ENCODE measurements at regions not wholly inside any gene's neighbourhood (a gene's known extent, or its start where the extent isn't known, plus 50 kb on each side); places are given as distances from the start of the nearest gene placed in this dataset.
A peak's percentile ranks its signal among the peaks of the same experiment; 100 is the strongest.

DNA sequence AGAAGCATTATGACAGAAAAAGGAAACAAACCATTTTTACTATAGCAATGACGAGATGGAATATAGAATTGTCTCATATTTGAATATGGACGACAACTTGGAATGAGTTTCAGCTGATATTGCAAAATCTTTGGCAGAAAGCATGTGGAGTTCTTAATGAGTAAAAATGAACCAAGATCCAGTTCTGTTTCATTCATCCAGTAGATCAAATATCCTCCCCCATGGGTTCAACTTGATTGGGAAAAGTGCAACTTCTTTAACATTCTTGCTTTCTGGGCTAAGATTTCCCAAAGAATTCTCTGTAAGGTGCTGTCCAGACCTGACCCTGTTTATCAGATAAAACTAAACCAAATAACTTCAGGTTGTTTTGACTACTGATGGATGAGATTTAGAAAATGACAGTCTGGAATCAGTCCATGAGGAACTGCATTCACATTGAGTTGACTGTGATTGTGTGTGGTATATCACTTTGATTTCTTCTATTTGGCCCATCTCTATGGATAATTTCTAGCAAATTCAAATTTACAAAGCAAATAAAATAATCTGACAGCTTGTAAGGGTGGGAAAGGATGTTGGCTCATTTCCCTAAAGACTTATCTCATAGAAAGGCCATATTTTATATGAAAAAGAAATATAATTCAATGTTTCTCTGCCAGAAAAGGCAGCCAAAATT lies 267.4 kb downstream of the ADAMTS20 start:
- TF ChIP-seq, protein P1, sequence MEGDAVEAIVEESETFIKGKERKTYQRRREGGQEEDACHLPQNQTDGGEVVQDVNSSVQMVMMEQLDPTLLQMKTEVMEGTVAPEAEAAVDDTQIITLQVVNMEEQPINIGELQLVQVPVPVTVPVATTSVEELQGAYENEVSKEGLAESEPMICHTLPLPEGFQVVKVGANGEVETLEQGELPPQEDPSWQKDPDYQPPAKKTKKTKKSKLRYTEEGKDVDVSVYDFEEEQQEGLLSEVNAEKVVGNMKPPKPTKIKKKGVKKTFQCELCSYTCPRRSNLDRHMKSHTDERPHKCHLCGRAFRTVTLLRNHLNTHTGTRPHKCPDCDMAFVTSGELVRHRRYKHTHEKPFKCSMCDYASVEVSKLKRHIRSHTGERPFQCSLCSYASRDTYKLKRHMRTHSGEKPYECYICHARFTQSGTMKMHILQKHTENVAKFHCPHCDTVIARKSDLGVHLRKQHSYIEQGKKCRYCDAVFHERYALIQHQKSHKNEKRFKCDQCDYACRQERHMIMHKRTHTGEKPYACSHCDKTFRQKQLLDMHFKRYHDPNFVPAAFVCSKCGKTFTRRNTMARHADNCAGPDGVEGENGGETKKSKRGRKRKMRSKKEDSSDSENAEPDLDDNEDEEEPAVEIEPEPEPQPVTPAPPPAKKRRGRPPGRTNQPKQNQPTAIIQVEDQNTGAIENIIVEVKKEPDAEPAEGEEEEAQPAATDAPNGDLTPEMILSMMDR (IDR thresholded peaks at IDR 0.05; ENCODE audit: low read depth, low read length): no peak
- Histone ChIP-seq H3K9me3 (ENCODE audit: low read depth) (no peaks in the 10 kb centered on the region), H3K27me3 (no peaks in the 10 kb centered on the region), H3K4me3 (no peak overlapping the region), H3K4me1 (ENCODE audit: low read depth) (peaks cover 33% of the 10 kb centered on the region), H3K36me3 (no peaks in the 10 kb centered on the region), H3K27ac (no peak overlapping the region)
- DNase-seq (ENCODE audit: low read depth in 1 of 2, low spot score in 1 of 2): peak in 1 of 2 donors; percentile 47

DNA sequence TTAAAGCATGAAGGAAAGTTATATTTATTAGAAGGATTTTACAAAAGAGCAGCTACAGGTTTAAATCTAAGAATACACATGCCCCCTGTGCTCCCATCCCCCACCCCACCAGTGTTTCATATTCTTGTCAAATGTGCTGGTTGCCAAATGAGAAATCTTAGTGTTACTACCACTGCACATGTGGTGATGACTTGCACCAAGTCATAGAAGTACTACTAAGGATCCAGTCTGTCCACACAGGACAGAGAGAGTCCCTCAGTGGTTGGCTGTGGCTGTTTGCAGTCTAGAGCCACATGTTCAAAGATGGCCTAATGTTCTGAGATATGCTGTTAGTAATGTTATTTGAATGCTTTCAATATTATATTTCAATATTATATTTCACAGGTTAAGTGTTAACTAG lies 268.8 kb downstream of the ADAMTS20 start:
- H3K27ac ChIP-seq: no peak overlapping the region
- H3K27me3 ChIP-seq: no peaks in the 10 kb centered on the region
- H3K4me3 ChIP-seq: no peak overlapping the region
- no peaks in the 10 kb centered on the region for H3K36me3 ChIP-seq
- TF ChIP-seq, protein P1 (IDR thresholded peaks at IDR 0.05; ENCODE audit: low read depth, low read length): no peak
- no peak for DNase-seq (ENCODE audit: low read depth in 1 of 2, low spot score in 1 of 2)
- H3K4me1 ChIP-seq (ENCODE audit: low read depth): peaks cover 28% of the 10 kb centered on the region
- H3K9me3 ChIP-seq (ENCODE audit: low read depth): no peaks in the 10 kb centered on the region

DNA sequence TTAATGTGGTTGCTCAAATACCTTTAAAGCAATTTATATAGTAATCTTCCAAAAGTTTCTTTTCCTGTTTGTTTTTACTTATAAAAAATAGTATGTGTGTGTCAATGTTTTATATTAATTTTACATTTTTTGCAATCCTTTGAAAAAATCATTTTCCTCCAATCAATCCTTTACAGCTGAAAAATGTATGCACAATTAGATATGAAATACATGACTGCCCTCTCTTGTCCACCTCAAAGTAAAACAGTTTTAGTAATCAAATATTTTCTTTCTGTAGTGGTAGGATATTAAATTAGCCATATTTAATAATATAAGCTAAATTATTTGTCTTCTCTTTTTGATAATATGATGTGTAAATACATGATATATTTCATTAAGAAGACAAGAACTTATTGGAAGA lies 269.9 kb downstream of the ADAMTS20 start:
- DNase-seq (ENCODE audit: low read depth in 1 of 2, low spot score in 1 of 2): peak; percentile 34 to 73
- H3K4me1 ChIP-seq (ENCODE audit: low read depth): peaks cover 19% of the 10 kb centered on the region
- no peaks in the 10 kb centered on the region for H3K9me3 ChIP-seq (ENCODE audit: low read depth)
- no peak overlapping the region for H3K4me3 ChIP-seq
- TF ChIP-seq, protein P1 (IDR thresholded peaks at IDR 0.05; ENCODE audit: low read depth, low read length): peak; percentile 53
- H3K27ac ChIP-seq: no peak overlapping the region
- H3K36me3 ChIP-seq: no peaks in the 10 kb centered on the region
- no peaks in the 10 kb centered on the region for H3K27me3 ChIP-seq

DNA sequence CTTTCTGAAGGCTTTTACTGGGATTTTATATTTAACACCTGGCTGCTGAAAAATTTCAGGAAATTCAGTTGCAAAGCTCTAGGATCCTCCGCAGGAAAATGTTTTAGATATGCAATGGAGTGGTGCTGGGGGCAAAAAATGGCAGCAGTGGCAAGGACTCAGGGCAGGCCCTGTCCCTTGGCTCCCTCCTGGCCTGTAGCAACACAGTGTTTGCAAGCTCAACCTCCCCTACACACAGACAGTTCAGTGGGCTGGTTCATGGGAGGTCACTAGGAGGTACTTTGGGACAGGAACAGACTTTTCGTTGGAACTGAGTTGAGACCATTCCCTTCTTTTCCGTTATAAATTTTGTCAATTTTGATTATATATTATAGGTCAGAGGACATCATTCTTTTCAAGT lies 270.4 kb downstream of the ADAMTS20 start:
- H3K4me3 ChIP-seq: no peak overlapping the region
- TF ChIP-seq, protein P1 (IDR thresholded peaks at IDR 0.05; ENCODE audit: low read depth, low read length): no peak
- H3K27ac ChIP-seq: peak overlapping the region; percentile 54
- H3K9me3 ChIP-seq (ENCODE audit: low read depth): no peaks in the 10 kb centered on the region
- peaks cover 17% of the 10 kb centered on the region for H3K4me1 ChIP-seq (ENCODE audit: low read depth)
- no peaks in the 10 kb centered on the region for H3K36me3 ChIP-seq
- H3K27me3 ChIP-seq: no peaks in the 10 kb centered on the region
- DNase-seq (ENCODE audit: low read depth in 1 of 2, low spot score in 1 of 2): peak in 1 of 2 donors; percentile 18

DNA sequence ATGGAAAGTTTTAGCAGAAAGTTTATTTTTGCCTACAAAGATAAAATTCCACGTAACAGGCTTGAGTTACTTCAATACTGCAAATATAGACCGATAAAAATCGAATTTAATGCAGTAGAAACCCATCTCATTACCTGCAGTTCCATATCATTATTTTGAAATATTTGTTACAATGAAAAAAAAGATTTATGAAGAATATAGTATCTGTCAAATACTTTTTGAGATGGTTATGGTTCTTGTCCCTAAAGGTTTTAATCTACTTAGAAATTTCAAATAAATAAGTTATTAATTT lies 273.5 kb downstream of the ADAMTS20 start:
- no peaks in the 10 kb centered on the region for H3K9me3 ChIP-seq (ENCODE audit: low read depth)
- no peak overlapping the region for H3K4me3 ChIP-seq
- no peaks in the 10 kb centered on the region for H3K27me3 ChIP-seq
- H3K4me1 ChIP-seq (ENCODE audit: low read depth): peaks cover 12% of the 10 kb centered on the region
- H3K36me3 ChIP-seq: no peaks in the 10 kb centered on the region
- DNase-seq (ENCODE audit: low read depth in 1 of 2, low spot score in 1 of 2): no peak
- TF ChIP-seq, protein P1 (IDR thresholded peaks at IDR 0.05; ENCODE audit: low read depth, low read length): no peak
- no peak overlapping the region for H3K27ac ChIP-seq
